Trophoblast cell (in vitro differentiated cells and primary cell): ENCODE measurements at regions not wholly inside any gene's neighbourhood (a gene's known extent, or its start where the extent isn't known, plus 50 kb on each side); places are given as distances from the start of the nearest gene placed in this dataset.

Experiments used
- DNase-seq, 2 donors: peaks; one replicate each; pipeline ENCODE4 v3.0.0-alpha.2; 2016
- H2AFZ ChIP-seq: 2 replicates; pipeline ENCODE4 v1.6.1; 2013; ENCODE audit warnings: low read length, moderate library complexity, mild to moderate bottlenecking; ENCODE audit not compliant: insufficient read depth, poor library complexity
- H2AK5ac ChIP-seq: 2 replicates; pipeline ENCODE4 v1.6.1; 2013; ENCODE audit warnings: mild to moderate bottlenecking, low read length
- H2BK120ac ChIP-seq: 2 replicates; pipeline ENCODE4 v1.6.1; 2013; ENCODE audit warnings: low read length, mild to moderate bottlenecking, moderate library complexity; ENCODE audit not compliant: insufficient read depth, poor library complexity
- H2BK12ac ChIP-seq: 2 replicates; pipeline ENCODE4 v1.6.1; 2013; ENCODE audit warnings: mild to moderate bottlenecking, low read length, moderate library complexity
- H2BK5ac ChIP-seq: 2 replicates; pipeline ENCODE4 v1.6.1; 2013; ENCODE audit warnings: low read length, low read depth, moderate library complexity, mild to moderate bottlenecking; ENCODE audit not compliant: poor library complexity
- H3K14ac ChIP-seq: 2 replicates; pipeline ENCODE4 v1.6.1; 2013; ENCODE audit warnings: mild to moderate bottlenecking, low read length
- H3K18ac ChIP-seq: 2 replicates; pipeline ENCODE4 v1.6.1; 2013; ENCODE audit warnings: mild to moderate bottlenecking, low read length
- H3K23ac ChIP-seq: 2 replicates; pipeline ENCODE4 v1.6.1; 2013; ENCODE audit warnings: low read length
- H3K27ac ChIP-seq: 2 replicates; pipeline ENCODE4 v1.5.1; 2013; ENCODE audit warnings: low read depth, mild to moderate bottlenecking, inconsistent platforms, low read length, moderate library complexity
- H3K27me3 ChIP-seq: 2 replicates; pipeline ENCODE4 v1.6.1; 2013; ENCODE audit warnings: inconsistent platforms, mild to moderate bottlenecking, low read length, moderate library complexity; ENCODE audit not compliant: insufficient read depth
- H3K36me3 ChIP-seq, 2 experiments: 1 replicate in 1 of 2; 2 replicates in 1 of 2; pipeline ENCODE4 v1.6.1; 2013; ENCODE audit warnings: low read length in 2 of 2, mild to moderate bottlenecking in 2 of 2, moderate library complexity in 1 of 2; ENCODE audit not compliant: insufficient read depth in 2 of 2, control insufficient read depth in 1 of 2
- H3K4ac ChIP-seq: 2 replicates; pipeline ENCODE4 v1.6.1; 2013; ENCODE audit warnings: low read depth, mild to moderate bottlenecking, low read length, moderate library complexity
- H3K4me1 ChIP-seq, 2 experiments: 1 replicate in 1 of 2; 2 replicates in 1 of 2; pipeline ENCODE4 v1.6.1; 2013; ENCODE audit warnings: low read length in 2 of 2, mild to moderate bottlenecking in 2 of 2, moderate library complexity in 1 of 2; ENCODE audit not compliant: insufficient read depth in 2 of 2, control insufficient read depth in 1 of 2
- H3K4me2 ChIP-seq: 2 replicates; pipeline ENCODE4 v1.6.1; 2013; ENCODE audit warnings: inconsistent platforms, mild to moderate bottlenecking, low read length, moderate library complexity
- H3K4me3 ChIP-seq: 2 replicates; pipeline ENCODE4 v1.5.1; 2013; ENCODE audit warnings: mild to moderate bottlenecking, low read depth, low read length, inconsistent platforms
- H3K79me1 ChIP-seq: one replicate; pipeline ENCODE4 v1.6.1; 2013; ENCODE audit warnings: low read length
- H3K79me2 ChIP-seq: 2 replicates; pipeline ENCODE4 v1.6.1; 2013; ENCODE audit warnings: low read length, mild to moderate bottlenecking; ENCODE audit not compliant: control insufficient read depth, insufficient read depth, poor library complexity
- H3K9ac ChIP-seq: 2 replicates; pipeline ENCODE4 v1.6.1; 2013; ENCODE audit warnings: mild to moderate bottlenecking, low read length
- H3K9me3 ChIP-seq: 2 replicates; pipeline ENCODE4 v1.6.1; 2013; ENCODE audit warnings: low read depth, mild to moderate bottlenecking, control low read depth, inconsistent platforms, low read length; ENCODE audit not compliant: insufficient read depth
- H4K12ac ChIP-seq: 2 replicates; pipeline ENCODE4 v1.6.1; 2013; ENCODE audit warnings: low read depth, mild to moderate bottlenecking, low read length, moderate library complexity
- H4K8ac ChIP-seq: 2 replicates; pipeline ENCODE4 v1.6.1; 2013; ENCODE audit warnings: low read depth, mild to moderate bottlenecking, low read length, moderate library complexity
- H4K91ac ChIP-seq: one replicate; pipeline ENCODE4 v1.6.1; 2013; ENCODE audit warnings: low read depth, mild to moderate bottlenecking, low read length, moderate library complexity
- WGBS: extraction: QIAGEN DNeasy Blood & Tissue Kit; methylation state at CpG from one replicate; pipeline ENCODE4 v1.1.7; 2013; ENCODE audit warnings: missing lambda C conversion rate; ENCODE audit not compliant: insufficient read length, insufficient coverage; ENCODE audit errors: extremely low coverage; 5-methylcytosine and 5-hydroxymethylcytosine counted together

GRCh38 chr9:84436386-84437109 is 96.0 kb upstream of the SLC28A3 start:
- H3K27ac ChIP-seq: no peak overlapping the region
- no peak overlapping the region for H2BK120ac ChIP-seq
- no peak overlapping the region for H3K14ac ChIP-seq
- no peak for DNase-seq
- H3K4me2 ChIP-seq: no peak overlapping the region
- H4K8ac ChIP-seq: no peak overlapping the region
- H2BK5ac ChIP-seq: no peak overlapping the region
- no peak overlapping the region for H2AFZ ChIP-seq
- no peak overlapping the region for H3K18ac ChIP-seq
- H3K4me1 ChIP-seq: no peaks in the 10 kb centered on the region
- no peaks in the 10 kb centered on the region for H3K79me1 ChIP-seq
- H3K27me3 ChIP-seq: no peaks in the 10 kb centered on the region
- no peaks in the 10 kb centered on the region for H3K36me3 ChIP-seq
- WGBS: no CpG with 5 or more reads among the region's 5 CpGs
- no peak overlapping the region for H3K23ac ChIP-seq
- H3K4me3 ChIP-seq: no peak overlapping the region
- H4K91ac ChIP-seq: no peak overlapping the region
- H3K79me2 ChIP-seq: no peaks in the 10 kb centered on the region
- H3K4ac ChIP-seq: no peak overlapping the region
- H3K9me3 ChIP-seq: peaks cover 3% of the 10 kb centered on the region
- no peak overlapping the region for H2AK5ac ChIP-seq
- no peak overlapping the region for H3K9ac ChIP-seq
- H2BK12ac ChIP-seq: no peak overlapping the region
- H4K12ac ChIP-seq: no peak overlapping the region

DNA sequence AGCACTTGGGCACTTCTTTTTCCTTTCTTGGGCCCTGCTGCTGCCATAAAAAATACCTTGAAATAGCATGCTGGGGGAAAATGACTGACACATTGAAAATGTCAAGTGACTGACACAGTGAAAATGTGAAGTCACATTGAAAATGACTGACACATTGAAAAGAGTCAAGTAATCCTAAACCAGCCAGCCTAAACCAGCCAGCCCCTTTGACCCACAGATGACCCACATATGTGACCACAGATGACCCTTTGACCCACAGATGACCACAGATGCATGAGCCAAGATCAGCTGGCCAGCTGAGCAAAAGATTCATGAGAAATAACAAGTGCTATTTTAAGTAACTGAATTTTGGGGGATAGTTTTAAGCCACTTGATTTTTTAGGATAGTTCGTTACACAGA is 97.8 kb upstream of the SLC28A3 start:
- no peaks in the 10 kb centered on the region for H3K4me1 ChIP-seq
- no peak overlapping the region for H3K23ac ChIP-seq
- no peak overlapping the region for H3K4me3 ChIP-seq
- H3K79me1 ChIP-seq: no peaks in the 10 kb centered on the region
- H3K27ac ChIP-seq: no peak overlapping the region
- no peak overlapping the region for H2BK120ac ChIP-seq
- H3K27me3 ChIP-seq: no peaks in the 10 kb centered on the region
- WGBS: no CpG with 5 or more reads among the region's 1 CpG
- H2BK12ac ChIP-seq: no peak overlapping the region
- H3K9ac ChIP-seq: no peak overlapping the region
- no peak overlapping the region for H2BK5ac ChIP-seq
- no peak for DNase-seq
- no peak overlapping the region for H3K18ac ChIP-seq
- no peak overlapping the region for H4K91ac ChIP-seq
- peaks cover 3% of the 10 kb centered on the region for H3K9me3 ChIP-seq
- no peak overlapping the region for H3K4ac ChIP-seq
- H2AK5ac ChIP-seq: no peak overlapping the region
- H4K8ac ChIP-seq: no peak overlapping the region
- H3K36me3 ChIP-seq: no peaks in the 10 kb centered on the region
- H2AFZ ChIP-seq: no peak overlapping the region
- no peak overlapping the region for H3K4me2 ChIP-seq
- H3K79me2 ChIP-seq: no peaks in the 10 kb centered on the region
- H4K12ac ChIP-seq: no peak overlapping the region
- H3K14ac ChIP-seq: no peak overlapping the region

DNA sequence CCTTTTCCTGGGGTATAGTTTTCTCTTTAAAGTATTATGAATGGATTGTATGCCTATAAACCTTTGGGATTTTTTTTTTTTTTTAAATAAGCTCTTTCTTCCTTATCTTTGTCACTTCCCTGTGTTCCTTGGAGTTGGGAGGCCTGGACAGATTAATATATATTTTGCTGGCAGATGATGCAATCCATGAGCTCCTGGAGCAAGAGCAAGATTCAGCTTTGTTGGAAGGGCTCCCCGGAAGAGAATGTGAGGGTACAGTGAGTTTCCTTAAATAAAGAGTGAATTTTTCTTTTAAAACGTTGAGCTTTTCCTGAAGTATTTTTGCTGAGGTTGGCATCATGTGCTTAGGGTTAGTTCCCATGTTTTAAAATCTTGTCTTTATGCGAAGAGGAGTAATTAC is 98.7 kb upstream of the SLC28A3 start:
- Histone ChIP-seq H3K4me2 (no peak overlapping the region), H3K18ac (no peak overlapping the region), H2BK5ac (no peak overlapping the region), H3K14ac (no peak overlapping the region), H2AFZ (no peak overlapping the region), H2BK12ac (no peak overlapping the region), H3K36me3 (no peaks in the 10 kb centered on the region), H3K27ac (no peak overlapping the region), H3K4me1 (no peaks in the 10 kb centered on the region), H4K8ac (no peak overlapping the region), H4K12ac (no peak overlapping the region), H3K4me3 (no peak overlapping the region), H2BK120ac (no peak overlapping the region), H2AK5ac (no peak overlapping the region), H3K9ac (no peak overlapping the region), H3K79me2 (no peaks in the 10 kb centered on the region), H3K4ac (no peak overlapping the region), H3K27me3 (no peaks in the 10 kb centered on the region), H3K23ac (no peak overlapping the region), H3K79me1 (no peaks in the 10 kb centered on the region), H3K9me3 (peaks cover 3% of the 10 kb centered on the region), H4K91ac (no peak overlapping the region)
- no CpG with 5 or more reads among the region's 3 CpGs for WGBS
- DNase-seq: no peak

DNA sequence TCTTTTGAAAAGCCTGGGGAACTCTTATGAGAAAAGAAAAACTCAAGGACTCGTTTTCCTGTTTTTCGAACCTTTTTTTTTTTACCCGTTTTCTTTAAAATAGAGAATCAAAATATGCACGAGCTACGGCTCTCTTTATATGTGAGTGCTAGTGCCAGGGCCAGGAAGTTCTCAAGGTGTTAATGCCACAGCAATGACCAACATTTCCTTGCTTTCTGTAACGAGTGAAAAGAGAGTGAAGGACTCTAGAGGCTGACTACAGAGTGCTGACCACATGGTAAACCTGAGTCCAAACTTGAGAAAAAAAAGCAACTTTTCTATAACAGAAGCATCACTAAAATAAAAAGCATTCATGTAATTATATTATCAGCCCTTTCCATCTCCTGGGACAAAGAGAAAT is 102.2 kb upstream of the SLC28A3 start:
- Histone ChIP-seq H3K27ac (no peak overlapping the region), H3K18ac (no peak overlapping the region), H4K12ac (no peak overlapping the region), H2BK5ac (no peak overlapping the region), H3K9me3 (no peaks in the 10 kb centered on the region), H3K14ac (no peak overlapping the region), H2AK5ac (no peak overlapping the region), H3K23ac (no peak overlapping the region), H4K8ac (no peak overlapping the region), H2BK12ac (no peak overlapping the region), H3K79me2 (no peaks in the 10 kb centered on the region), H4K91ac (no peak overlapping the region), H3K9ac (no peak overlapping the region), H3K4me2 (no peak overlapping the region), H2BK120ac (no peak overlapping the region), H3K79me1 (no peaks in the 10 kb centered on the region), H3K4me3 (no peak overlapping the region), H3K27me3 (no peaks in the 10 kb centered on the region), H2AFZ (no peak overlapping the region), H3K36me3 (no peaks in the 10 kb centered on the region), H3K4ac (no peak overlapping the region), H3K4me1 (no peaks in the 10 kb centered on the region)
- no CpG with 5 or more reads among the region's 6 CpGs for WGBS
- no peak for DNase-seq
